ENCODE measurements at regions not wholly inside any gene's neighbourhood (a gene's known extent, or its start where the extent isn't known, plus 50 kb on each side); places are given as distances from the start of the nearest gene placed in this dataset.
"Not testable (repeated sequence)": the region's sequence is repeated elsewhere in the genome, so short reads cannot be mapped to it uniquely, and the experiment has no call there.

DNA sequence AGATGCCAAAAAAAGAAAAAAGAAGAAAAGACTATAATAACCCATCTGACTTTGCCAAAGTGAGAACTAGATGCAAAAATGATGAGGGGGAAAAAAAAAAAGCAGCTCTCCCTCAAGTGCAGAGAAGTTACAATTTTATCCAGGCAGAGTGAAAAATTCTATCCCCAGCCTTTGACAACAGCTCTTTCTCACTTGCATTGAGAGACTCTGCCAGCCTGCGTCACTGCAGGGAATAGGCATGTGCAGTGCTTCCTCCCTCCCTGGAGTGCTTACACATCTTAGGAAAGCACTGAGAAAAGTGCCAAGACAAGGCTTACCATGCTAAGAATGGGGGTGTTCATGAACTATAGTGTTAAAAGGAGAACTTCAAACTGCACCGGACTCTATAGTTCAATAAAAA, 418.6 kb upstream of the TYRP1 start:
- CTCF ChIA-PET, result no interaction called here
- H3K4me1 Mint-ChIP-seq (ENCODE audit: low read depth), result no peaks in the 10 kb centered on the region
- H3K27ac Mint-ChIP-seq, result no peak overlapping the region
- H3K27me3 Mint-ChIP-seq (ENCODE audit: low read depth), result no peaks in the 10 kb centered on the region
- H3K9me3 Mint-ChIP-seq, result peaks cover 16% of the 10 kb centered on the region
- DNase-seq, result no peak
- H3K36me3 Mint-ChIP-seq (ENCODE audit: low read depth), result peaks cover 1% of the 10 kb centered on the region
- intact Hi-C loops (cut with micrococcal nuclease), result no loop called here
- H3K4me3 Mint-ChIP-seq, result no peak overlapping the region

DNA sequence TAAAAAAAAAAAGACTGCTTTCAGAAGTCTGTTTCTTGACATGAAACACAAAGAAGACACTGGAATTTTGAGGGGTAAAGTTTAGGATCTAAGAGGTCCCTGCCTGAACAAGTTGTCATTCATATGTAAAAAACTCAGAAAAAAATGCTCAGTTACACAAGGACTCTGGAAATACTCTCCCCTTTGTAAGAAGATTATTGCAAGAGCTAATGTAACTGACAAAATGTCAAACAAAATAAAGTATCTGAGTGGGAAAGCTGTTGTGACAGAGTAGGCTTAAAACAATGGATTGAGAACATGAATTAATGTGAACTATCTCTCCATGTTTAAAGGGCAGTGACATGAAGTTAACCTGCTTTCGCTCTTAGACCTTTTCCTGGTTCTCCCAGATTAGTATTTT, 416.7 kb upstream of the TYRP1 start:
- no peaks in the 10 kb centered on the region for H3K4me1 Mint-ChIP-seq (ENCODE audit: low read depth)
- intact Hi-C loops (cut with micrococcal nuclease), result no loop called here

DNA sequence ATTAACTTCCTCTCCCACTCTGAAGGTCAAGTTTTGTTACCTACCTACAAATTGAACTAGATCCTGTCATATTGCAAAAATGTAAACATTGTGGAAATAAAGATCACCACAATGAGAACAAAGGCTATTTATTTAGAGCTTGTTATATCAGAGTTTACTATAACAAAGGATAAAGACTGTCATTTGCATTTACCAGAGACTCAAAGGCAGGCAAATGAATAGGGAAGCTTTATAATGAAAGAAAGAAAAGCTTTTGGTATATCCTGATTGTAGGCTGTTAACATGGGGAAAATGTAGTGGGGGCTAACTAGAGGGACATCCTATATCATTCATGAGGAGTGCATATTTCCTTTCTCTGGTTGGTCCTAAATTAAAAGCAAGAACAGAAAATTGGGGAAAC, 403.5 kb upstream of the TYRP1 start:
- Mint-ChIP-seq H3K27ac (no peak overlapping the region), H3K4me3 (no peak overlapping the region), H3K27me3 (ENCODE audit: low read depth) (no peaks in the 10 kb centered on the region), H3K9me3 (peaks cover 15% of the 10 kb centered on the region), H3K4me1 (ENCODE audit: low read depth) (no peaks in the 10 kb centered on the region), H3K36me3 (ENCODE audit: low read depth) (no peaks in the 10 kb centered on the region)
- CTCF ChIA-PET, result no interaction called here
- intact Hi-C loops (cut with micrococcal nuclease), result no loop called here
- no peak for DNase-seq

More for the DNA sequence above, 416.7 kb upstream of the TYRP1 start:
- no peaks in the 10 kb centered on the region for H3K36me3 Mint-ChIP-seq (ENCODE audit: low read depth)
- no peak overlapping the region for H3K4me3 Mint-ChIP-seq
- DNase-seq, result no peak
- H3K9me3 Mint-ChIP-seq, result peaks cover 18% of the 10 kb centered on the region
- CTCF ChIA-PET, result no interaction called here
- no peaks in the 10 kb centered on the region for H3K27me3 Mint-ChIP-seq (ENCODE audit: low read depth)
- H3K27ac Mint-ChIP-seq, result no peak overlapping the region

DNA sequence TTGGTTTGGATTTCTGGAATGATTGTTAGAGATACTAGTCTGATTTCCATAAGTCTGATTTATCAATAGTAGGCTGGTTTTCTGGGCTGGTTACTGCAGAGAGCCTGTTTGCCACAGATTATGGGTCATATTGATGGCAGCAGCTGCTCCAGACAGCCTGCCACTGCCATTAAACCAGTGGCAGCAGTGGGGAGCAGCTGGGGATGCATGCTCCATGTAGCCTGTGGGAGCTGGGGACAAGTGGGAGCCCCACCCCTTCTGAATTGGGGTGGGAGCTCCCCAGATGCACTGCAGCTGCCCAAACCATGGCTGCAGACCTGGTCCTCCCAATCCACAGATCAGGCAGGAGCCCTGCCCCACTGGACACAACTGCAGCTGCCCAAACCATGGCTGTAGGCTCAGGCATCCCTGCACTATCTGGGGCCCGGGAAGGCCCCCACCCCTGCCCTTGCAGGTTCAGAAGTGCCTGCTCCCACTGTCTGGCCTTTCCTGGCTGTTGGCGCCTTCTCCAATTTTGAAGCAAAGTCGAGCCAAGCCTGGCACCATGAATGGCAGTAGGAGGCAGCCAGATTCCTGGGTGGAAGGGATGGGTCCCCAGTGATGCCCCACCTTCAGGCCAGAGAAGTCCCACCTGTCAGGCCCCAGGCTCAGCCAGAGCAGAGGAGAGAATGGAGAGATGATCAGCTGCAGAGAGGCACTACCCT, 402.9 kb upstream of the TYRP1 start:
- DNase-seq, result no peak
- no peak overlapping the region for H3K27ac Mint-ChIP-seq
- peaks cover 17% of the 10 kb centered on the region for H3K9me3 Mint-ChIP-seq
- no peak overlapping the region for H3K4me3 Mint-ChIP-seq
- no peaks in the 10 kb centered on the region for H3K27me3 Mint-ChIP-seq (ENCODE audit: low read depth)
- no peaks in the 10 kb centered on the region for H3K36me3 Mint-ChIP-seq (ENCODE audit: low read depth)
- intact Hi-C loops (cut with micrococcal nuclease), result no loop called here
- CTCF ChIA-PET, result no interaction called here
- no peaks in the 10 kb centered on the region for H3K4me1 Mint-ChIP-seq (ENCODE audit: low read depth)

DNA sequence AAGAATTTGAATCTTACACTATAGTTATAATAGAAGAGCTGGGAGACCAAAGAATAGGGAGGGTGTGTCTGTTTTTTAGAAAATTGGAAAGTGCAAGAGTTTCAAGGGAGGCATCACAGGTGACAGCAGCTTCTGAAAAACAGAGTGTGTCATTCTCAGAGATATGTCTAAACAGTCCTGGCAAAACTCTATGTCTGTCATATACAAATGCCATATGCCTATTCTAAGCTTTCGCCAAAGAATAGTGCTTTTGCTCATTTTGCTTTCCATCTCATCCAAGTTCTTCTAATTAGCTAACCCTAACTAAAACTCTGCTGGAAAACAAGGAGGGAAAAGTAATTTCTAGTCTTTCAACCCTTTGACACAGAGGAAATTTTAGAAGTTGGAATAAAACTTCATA, 388.0 kb upstream of the TYRP1 start:
- Mint-ChIP-seq H3K27ac (no peak overlapping the region), H3K27me3 (ENCODE audit: low read depth) (no peaks in the 10 kb centered on the region), H3K4me3 (no peak overlapping the region), H3K36me3 (ENCODE audit: low read depth) (no peaks in the 10 kb centered on the region), H3K9me3 (peaks cover 14% of the 10 kb centered on the region), H3K4me1 (ENCODE audit: low read depth) (no peaks in the 10 kb centered on the region)
- intact Hi-C loops (cut with micrococcal nuclease), result no loop called here
- no peak for DNase-seq
- CTCF ChIA-PET, result no interaction called here

DNA sequence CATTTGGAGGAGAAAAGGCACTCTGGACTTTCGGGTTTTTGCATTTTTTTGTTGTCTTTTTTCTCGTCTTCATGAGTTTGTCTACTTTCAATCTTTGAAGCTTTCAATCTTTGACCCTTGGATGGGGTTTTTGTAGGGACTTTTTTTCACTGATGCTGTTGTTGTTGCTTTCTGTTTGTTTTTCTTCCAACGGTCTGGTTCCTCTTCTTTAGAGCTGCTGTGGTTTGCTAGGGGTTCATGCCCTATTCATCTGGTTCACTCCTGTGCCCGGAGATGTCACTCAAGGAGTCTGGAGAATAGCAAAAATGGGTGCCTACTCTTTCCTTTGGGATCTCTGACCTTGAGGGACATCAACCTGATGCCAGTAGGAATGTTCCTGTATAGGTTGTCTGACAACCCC, 378.6 kb upstream of the TYRP1 start:
- DNase-seq, result no peak
- CTCF ChIA-PET, result interaction anchor here (1.2 kb wide), 1 partner anchor 17 kb away, joined by 3 read pairs; no protein-coding TSS in a partner anchor
- no peaks in the 10 kb centered on the region for H3K36me3 Mint-ChIP-seq (ENCODE audit: low read depth)
- no peak overlapping the region for H3K27ac Mint-ChIP-seq
- H3K4me3 Mint-ChIP-seq, result no peak overlapping the region
- intact Hi-C loops (cut with micrococcal nuclease), result no loop called here
- no peaks in the 10 kb centered on the region for H3K27me3 Mint-ChIP-seq (ENCODE audit: low read depth)
- peaks cover 47% of the 10 kb centered on the region for H3K9me3 Mint-ChIP-seq
- H3K4me1 Mint-ChIP-seq (ENCODE audit: low read depth), result no peaks in the 10 kb centered on the region

DNA sequence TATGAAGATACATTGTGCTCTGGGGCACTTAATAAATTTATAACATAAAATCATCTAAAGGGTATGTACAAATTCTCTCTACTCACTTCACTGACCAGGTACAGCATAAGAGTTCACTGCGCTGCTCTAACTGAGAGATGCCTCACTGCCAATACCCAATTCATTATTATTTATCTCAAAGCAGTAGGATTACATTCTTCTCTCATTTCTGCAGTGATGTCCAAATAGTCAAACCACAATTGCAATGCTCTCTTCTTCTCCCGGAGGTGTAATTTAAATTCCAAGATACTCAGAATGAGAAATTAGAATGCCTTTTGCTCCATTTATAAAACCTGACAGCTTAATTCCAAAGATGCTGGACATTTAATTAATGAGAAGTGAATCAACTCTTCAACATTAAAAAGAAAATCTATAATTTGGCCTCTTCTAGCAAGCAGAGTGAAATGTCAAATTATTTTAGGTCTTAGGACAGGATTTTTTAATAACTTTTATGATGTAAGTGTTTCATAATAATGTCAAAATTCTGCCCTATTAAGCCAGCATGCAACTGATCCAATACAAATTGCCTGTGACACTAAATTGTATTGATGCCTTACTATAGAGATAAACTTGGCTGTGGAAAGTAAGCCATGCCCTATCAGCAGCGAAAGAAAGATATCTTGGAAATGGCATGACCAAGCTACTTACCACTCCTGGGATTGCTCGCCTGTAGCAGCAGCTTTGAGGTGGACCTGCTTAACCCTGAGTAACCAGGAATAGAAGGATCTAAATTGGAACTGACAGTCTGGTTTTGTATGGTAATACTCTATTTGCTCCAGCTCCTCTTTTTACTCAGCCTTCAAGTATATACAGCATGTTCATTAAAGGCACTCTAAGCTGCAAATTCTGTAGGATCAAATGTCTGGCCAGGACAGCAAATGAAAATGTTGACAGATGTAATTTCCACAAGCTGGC, 374.2 kb upstream of the TYRP1 start:
- no peak for DNase-seq
- Mint-ChIP-seq H3K4me1 (ENCODE audit: low read depth) (no peaks in the 10 kb centered on the region), H3K27me3 (ENCODE audit: low read depth) (no peaks in the 10 kb centered on the region), H3K27ac (no peak overlapping the region), H3K36me3 (ENCODE audit: low read depth) (no peaks in the 10 kb centered on the region), H3K4me3 (no peak overlapping the region), H3K9me3 (peaks cover 8% of the 10 kb centered on the region)
- CTCF ChIA-PET, result no interaction called here
- intact Hi-C loops (cut with micrococcal nuclease), result no loop called here

DNA sequence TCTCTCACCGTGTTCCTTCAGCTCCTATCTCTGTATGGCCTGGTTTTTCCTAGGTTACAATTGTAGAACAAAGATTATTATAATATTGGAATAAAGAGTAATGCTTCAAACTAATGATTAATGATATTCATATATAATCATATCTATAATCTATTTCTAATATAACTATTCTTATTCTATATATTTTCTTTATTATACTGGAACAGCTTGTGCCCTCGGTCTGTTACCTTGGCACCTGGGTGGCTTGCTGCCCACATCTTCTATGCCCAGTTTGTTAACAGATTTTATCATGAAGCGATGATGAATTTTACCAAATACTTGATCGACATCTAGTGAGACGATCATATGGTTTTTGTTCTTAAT, 363.6 kb upstream of the TYRP1 start:
- H3K4me3 Mint-ChIP-seq, result no peak overlapping the region
- no peak overlapping the region for H3K27ac Mint-ChIP-seq
- no peaks in the 10 kb centered on the region for H3K36me3 Mint-ChIP-seq (ENCODE audit: low read depth)
- H3K9me3 Mint-ChIP-seq, result peaks cover 8% of the 10 kb centered on the region
- intact Hi-C loops (cut with micrococcal nuclease), result no loop called here
- H3K4me1 Mint-ChIP-seq (ENCODE audit: low read depth), result no peaks in the 10 kb centered on the region
- no peak for DNase-seq
- no peaks in the 10 kb centered on the region for H3K27me3 Mint-ChIP-seq (ENCODE audit: low read depth)
- CTCF ChIA-PET, result interaction anchor here (1.5 kb wide), 1 partner anchor 14 kb away, joined by 4 read pairs; no protein-coding TSS in a partner anchor

DNA sequence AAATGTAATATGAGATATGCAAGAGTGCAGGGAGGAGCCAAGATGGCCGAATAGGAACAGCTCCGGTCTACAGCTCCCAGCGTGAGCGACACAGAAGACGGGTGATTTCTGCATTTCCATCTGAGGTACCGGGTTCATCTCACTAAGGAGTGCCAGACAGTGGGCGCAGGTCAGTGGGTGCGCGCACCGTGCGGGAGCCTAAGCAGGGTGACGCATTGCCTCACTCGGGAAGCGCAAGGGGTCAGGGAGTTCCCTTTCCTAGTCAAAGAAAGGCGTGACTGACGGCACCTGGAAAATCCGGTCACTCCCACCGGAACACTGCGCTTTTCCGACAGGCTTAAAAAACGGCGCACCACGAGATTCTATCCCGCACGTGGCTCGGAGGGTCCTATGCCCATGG, 359.2 kb upstream of the TYRP1 start:
- H3K27me3 Mint-ChIP-seq (ENCODE audit: low read depth); intact Hi-C loops (cut with micrococcal nuclease); H3K4me1 Mint-ChIP-seq (ENCODE audit: low read depth); H3K4me3 Mint-ChIP-seq; H3K27ac Mint-ChIP-seq; CTCF ChIA-PET; H3K9me3 Mint-ChIP-seq; DNase-seq; H3K36me3 Mint-ChIP-seq (ENCODE audit: low read depth): not testable (repeated sequence)

DNA sequence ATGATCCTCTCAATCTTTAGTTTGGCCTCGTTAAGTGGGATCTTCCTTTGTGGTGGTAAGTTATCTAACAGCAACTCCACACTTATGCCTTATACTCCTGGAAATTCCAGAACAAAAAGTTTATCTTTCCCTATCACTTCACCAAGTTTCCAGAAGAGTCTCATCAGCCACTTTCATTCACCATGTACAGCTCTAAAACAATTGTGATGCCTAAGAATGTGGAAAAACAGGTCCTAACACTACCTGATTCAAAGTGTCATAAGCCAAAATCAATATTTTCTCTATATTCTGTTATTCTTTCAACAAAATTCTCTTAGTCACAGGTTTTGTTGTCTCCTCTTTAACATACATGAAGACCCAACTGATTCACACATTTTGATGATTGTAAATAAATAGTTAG, 342.4 kb upstream of the TYRP1 start:
- H3K27me3 Mint-ChIP-seq (ENCODE audit: low read depth), result no peaks in the 10 kb centered on the region
- CTCF ChIA-PET, result no interaction called here
- H3K36me3 Mint-ChIP-seq (ENCODE audit: low read depth), result no peaks in the 10 kb centered on the region
- intact Hi-C loops (cut with micrococcal nuclease), result no loop called here
- H3K27ac Mint-ChIP-seq, result no peak overlapping the region
- H3K4me1 Mint-ChIP-seq (ENCODE audit: low read depth), result no peaks in the 10 kb centered on the region
- no peak for DNase-seq
- H3K9me3 Mint-ChIP-seq, result peaks cover 25% of the 10 kb centered on the region
- H3K4me3 Mint-ChIP-seq, result no peak overlapping the region

DNA sequence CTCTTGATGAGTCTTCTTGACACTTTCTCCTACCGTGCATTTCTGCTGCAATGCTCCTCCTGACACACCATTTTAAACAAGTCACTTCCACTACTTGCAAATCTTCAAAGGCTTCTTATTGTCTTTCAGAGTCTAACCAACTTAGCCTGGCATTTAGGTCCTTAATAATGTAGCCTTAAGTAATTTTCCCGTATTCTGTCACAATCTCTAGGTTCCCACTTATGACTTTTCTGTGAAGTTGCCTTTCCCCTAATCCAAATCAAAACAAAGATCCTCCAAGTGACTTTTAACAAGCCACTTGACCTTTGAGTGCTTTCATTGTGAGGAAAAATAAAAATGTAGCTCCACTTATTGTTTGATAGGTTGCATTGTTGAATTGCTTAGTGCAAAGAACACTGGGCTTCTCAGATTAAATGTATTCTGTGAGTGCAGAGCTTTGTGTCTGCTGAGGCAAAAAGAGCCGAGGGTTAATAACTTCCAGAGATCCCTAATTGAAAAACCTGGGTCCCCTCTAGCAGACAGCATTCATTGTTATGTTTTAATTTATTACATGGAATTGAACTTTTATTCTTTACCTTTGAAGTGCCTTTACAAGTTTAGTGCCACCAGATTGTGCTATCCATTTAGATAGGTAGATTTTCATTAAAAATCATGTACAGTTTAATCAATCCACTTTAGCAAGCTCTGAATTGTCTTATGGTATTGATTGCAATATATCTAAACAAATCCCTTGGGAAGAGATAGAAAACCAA, 341.7 kb upstream of the TYRP1 start:
- no peaks in the 10 kb centered on the region for H3K36me3 Mint-ChIP-seq (ENCODE audit: low read depth)
- H3K27ac Mint-ChIP-seq, result no peak overlapping the region
- intact Hi-C loops (cut with micrococcal nuclease), result no loop called here
- DNase-seq, result no peak
- CTCF ChIA-PET, result no interaction called here
- H3K4me1 Mint-ChIP-seq (ENCODE audit: low read depth), result no peaks in the 10 kb centered on the region
- H3K9me3 Mint-ChIP-seq, result peaks cover 25% of the 10 kb centered on the region
- no peak overlapping the region for H3K4me3 Mint-ChIP-seq
- H3K27me3 Mint-ChIP-seq (ENCODE audit: low read depth), result no peaks in the 10 kb centered on the region

DNA sequence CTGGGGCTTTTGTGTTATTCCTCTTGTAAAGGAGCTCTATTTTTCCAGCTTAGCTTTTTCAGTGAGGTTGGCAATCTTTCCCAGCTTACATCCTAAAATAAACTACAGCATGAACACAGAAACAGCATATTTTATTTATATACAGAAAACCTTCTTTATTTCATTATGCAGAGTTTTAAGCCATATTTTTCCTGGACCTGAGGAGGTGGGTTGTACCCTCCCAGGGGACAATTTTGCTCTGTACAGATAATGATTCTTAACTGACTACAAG, 341.2 kb upstream of the TYRP1 start:
- Mint-ChIP-seq H3K9me3 (peaks cover 25% of the 10 kb centered on the region), H3K36me3 (ENCODE audit: low read depth) (no peaks in the 10 kb centered on the region), H3K27me3 (ENCODE audit: low read depth) (no peaks in the 10 kb centered on the region), H3K27ac (no peak overlapping the region), H3K4me1 (ENCODE audit: low read depth) (no peaks in the 10 kb centered on the region), H3K4me3 (no peak overlapping the region)
- no peak for DNase-seq
- intact Hi-C loops (cut with micrococcal nuclease), result no loop called here
- CTCF ChIA-PET, result no interaction called here

DNA sequence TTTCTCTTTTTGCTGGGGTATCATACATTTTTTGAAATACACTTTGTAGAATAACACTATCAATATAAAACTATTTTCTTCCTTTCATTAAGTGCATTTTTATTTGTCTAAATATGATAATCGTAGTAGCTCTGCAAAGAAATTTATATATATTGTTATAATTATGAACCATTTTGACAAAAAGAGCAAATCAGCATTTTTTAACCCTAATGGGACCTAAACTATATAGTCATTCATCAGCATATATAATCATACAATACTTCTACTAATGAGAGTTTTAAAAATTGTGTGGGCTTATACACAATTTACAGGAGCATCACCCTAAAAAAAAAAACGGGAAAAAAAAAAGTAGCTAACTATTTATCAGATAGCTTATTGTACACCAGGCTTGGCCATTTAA, 329.7 kb upstream of the TYRP1 start:
- intact Hi-C loops (cut with micrococcal nuclease), result no loop called here
- H3K4me1 Mint-ChIP-seq (ENCODE audit: low read depth), result no peaks in the 10 kb centered on the region
- no peak overlapping the region for H3K4me3 Mint-ChIP-seq
- CTCF ChIA-PET, result no interaction called here
- no peaks in the 10 kb centered on the region for H3K36me3 Mint-ChIP-seq (ENCODE audit: low read depth)
- no peaks in the 10 kb centered on the region for H3K27me3 Mint-ChIP-seq (ENCODE audit: low read depth)
- no peak for DNase-seq
- peaks cover 10% of the 10 kb centered on the region for H3K9me3 Mint-ChIP-seq
- H3K27ac Mint-ChIP-seq, result no peak overlapping the region
